ENCODE measurements at regions not wholly inside any gene's neighbourhood (a gene's known extent, or its start where the extent isn't known, plus 50 kb on each side); places are given as distances from the start of the nearest gene placed in this dataset.
"Not testable (repeated sequence)": the region's sequence is repeated elsewhere in the genome, so short reads cannot be mapped to it uniquely, and the experiment has no call there.

DNA sequence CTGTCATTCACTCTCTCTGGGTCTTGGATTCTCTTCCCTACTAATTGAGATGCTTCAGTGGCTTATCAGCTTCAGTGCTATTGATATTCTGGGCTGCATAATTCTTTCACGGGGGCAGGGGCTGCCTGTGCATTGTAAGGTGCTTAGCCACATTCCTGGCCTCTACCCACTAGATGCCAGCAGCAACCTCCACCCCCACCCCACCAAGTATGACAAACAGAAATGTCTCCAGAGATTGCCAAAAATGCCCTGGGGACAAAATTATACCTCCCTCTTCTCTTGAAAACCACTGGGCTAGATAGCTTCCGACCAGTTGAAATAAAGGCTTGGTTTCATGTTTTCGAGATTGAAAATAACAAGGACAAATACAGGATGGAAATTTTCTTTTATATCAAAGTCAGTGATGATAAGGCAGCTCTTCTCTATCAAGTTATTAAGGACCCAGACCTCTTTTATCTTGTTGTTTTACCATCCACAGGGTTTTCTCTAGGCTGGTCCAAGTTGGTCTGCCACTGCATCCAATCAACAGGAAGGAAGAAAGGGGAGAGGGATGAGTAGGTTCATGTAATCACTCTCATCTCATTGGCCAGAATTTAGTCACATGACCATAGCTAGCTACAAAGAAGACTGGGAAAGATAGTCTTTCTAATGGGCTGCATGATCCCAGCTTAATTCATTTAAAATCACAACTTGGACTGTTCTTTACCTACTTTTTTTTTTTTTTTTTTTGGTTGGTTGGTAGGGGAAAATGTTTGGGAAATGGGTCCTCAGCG is 92.1 kb upstream of the RANBP3L start:
- Mint-ChIP-seq H3K27ac (ENCODE audit: low read depth) (no peak overlapping the region), H3K4me1 (no peaks in the 10 kb centered on the region), H3K27me3 (peaks cover 75% of the 10 kb centered on the region), H3K4me3 (no peak overlapping the region), H3K36me3 (ENCODE audit: insufficient read depth) (no peaks in the 10 kb centered on the region), H3K9me3 (no peaks in the 10 kb centered on the region)
- DNase-seq (ENCODE audit: low spot score in 2 of 2) (no peak), ATAC-seq (replicated peaks; ENCODE audit: extremely low read depth, poor library complexity, severe bottlenecking) (no peak)

DNA sequence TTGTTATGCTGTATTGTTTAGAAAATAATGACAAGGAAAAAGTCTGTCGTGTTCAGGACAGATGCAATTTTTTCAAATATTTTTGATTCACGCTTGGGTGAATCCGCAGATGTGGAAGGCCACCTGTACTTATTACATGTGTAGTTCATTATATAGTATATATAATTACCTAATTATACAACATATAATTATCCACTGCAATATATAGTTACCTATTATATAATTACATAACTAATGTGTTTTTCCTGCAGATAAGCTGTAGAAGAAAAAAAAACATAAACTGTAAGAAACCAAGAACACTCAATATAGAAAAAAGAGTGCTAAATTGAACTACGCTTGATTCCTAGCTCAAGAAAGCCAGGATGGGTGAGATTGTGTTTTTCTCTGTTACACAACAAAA is 93.6 kb upstream of the RANBP3L start:
- Mint-ChIP-seq H3K36me3 (ENCODE audit: insufficient read depth) (no peaks in the 10 kb centered on the region), H3K27ac (ENCODE audit: low read depth) (no peak overlapping the region), H3K4me3 (no peak overlapping the region), H3K4me1 (no peaks in the 10 kb centered on the region), H3K9me3 (no peaks in the 10 kb centered on the region), H3K27me3 (peaks cover 62% of the 10 kb centered on the region)
- ATAC-seq (replicated peaks; ENCODE audit: extremely low read depth, poor library complexity, severe bottlenecking) = no peak
- DNase-seq (ENCODE audit: low spot score in 2 of 2) = no peak

DNA sequence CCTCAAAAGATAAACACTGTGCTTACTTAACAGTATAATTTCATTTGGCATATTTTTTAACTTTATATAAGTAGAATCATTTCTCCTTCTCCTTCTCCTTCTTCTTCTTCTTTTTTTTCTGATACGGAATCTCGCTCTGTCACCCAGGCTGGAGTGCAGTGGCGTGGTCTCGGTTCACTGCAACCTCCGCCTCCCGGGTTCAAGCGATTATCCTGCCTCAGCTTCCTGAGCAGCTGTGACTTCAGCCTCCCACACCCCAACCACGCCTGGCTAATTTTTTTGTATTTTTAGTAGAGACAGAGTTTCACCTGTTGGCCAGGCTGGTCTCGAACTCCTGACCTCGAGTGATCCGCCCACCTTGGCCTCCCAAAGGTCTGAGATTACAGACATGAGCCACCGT is 94.2 kb upstream of the RANBP3L start:
- H3K9me3 Mint-ChIP-seq; DNase-seq (ENCODE audit: low spot score in 2 of 2); H3K36me3 Mint-ChIP-seq (ENCODE audit: insufficient read depth); H3K27ac Mint-ChIP-seq (ENCODE audit: low read depth); ATAC-seq (replicated peaks; ENCODE audit: extremely low read depth, poor library complexity, severe bottlenecking); H3K4me1 Mint-ChIP-seq; H3K4me3 Mint-ChIP-seq: not testable (repeated sequence)
- H3K27me3 Mint-ChIP-seq = peaks cover 55% of the 10 kb centered on the region

DNA sequence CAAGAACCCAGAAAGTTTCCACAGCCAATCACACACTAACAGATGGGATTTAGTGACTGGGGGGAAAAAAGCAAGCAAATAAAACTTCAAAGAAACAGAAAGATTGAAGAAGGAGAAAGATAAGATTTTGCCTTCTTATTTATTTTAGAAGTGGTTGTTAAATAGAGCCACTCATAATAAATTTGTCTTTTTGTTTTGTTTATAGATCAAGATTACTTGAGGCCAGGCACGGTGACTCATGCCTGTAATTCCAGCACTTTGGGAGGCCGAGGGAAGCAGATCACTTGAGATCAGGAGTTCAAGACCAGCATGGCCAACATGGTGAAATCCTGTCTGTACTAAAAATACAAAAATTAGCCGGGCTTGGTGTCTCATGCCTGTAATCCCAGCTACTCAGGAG is 94.9 kb upstream of the RANBP3L start:
- Mint-ChIP-seq H3K4me1 (no peaks in the 10 kb centered on the region), H3K27ac (ENCODE audit: low read depth) (no peak overlapping the region), H3K9me3 (no peaks in the 10 kb centered on the region), H3K4me3 (no peak overlapping the region), H3K36me3 (ENCODE audit: insufficient read depth) (no peaks in the 10 kb centered on the region), H3K27me3 (peaks cover 48% of the 10 kb centered on the region)
- DNase-seq (ENCODE audit: low spot score in 2 of 2) (no peak), ATAC-seq (replicated peaks; ENCODE audit: extremely low read depth, poor library complexity, severe bottlenecking) (no peak)

DNA sequence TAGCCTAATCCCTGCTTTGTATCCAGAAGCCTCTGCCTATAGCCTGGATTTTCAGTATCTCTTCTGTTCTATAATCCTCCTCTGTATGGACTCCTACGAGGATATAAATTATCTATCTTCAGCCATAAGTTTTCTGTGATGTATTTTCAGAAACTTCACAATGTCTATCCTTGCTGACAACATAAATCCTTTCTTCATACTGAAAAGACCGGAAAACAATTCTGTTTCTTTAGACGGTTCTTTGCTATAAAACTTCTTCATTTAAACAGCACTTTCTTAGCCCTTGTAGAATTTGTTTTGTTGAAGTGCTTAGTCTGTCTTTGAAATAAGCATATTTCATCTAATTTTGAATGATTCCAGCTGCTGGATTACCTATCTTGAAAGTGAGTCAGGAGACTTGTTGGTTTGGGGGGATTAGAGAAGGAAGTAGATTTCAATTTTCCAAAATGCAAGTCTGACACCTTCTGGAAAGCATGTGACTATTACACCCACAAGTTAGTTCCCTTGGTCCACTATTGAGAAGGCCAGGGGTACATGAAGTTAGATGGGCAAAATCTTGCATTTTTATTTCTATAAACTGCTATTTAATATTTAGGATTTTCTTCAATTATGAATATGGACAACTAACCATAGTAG is 96.3 kb upstream of the RANBP3L start:
- Mint-ChIP-seq H3K4me3 (no peak overlapping the region), H3K27me3 (peaks cover 42% of the 10 kb centered on the region), H3K4me1 (no peaks in the 10 kb centered on the region), H3K36me3 (ENCODE audit: insufficient read depth) (no peaks in the 10 kb centered on the region), H3K9me3 (no peaks in the 10 kb centered on the region), H3K27ac (ENCODE audit: low read depth) (no peak overlapping the region)
- DNase-seq (ENCODE audit: low spot score in 2 of 2) = no peak
- no peak for ATAC-seq (replicated peaks; ENCODE audit: extremely low read depth, poor library complexity, severe bottlenecking)

DNA sequence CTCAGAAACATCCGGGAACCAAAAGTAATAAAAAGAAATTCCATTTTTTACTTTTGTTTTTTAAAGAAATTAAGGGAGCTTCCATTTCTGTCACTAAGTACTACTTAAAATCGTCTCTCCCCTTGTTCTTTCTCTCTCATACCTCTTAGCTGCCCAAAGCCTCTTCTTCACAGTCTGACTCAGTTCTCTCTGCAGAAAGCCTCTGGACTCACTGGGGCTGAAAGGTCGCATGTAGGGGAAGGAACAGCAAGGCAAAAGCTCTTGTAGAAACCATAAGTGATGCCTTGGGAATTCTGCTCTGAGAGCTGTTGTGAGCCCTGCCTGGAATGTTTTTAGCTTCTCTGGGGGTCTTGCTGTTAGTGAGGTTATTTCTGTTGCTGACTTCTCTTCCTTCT is 100.8 kb upstream of the RANBP3L start:
- Mint-ChIP-seq H3K36me3 (ENCODE audit: insufficient read depth) (no peaks in the 10 kb centered on the region), H3K27me3 (peaks cover 33% of the 10 kb centered on the region), H3K27ac (ENCODE audit: low read depth) (no peak overlapping the region), H3K4me3 (no peak overlapping the region), H3K4me1 (no peaks in the 10 kb centered on the region), H3K9me3 (no peaks in the 10 kb centered on the region)
- no peak for ATAC-seq (replicated peaks; ENCODE audit: extremely low read depth, poor library complexity, severe bottlenecking)
- no peak for DNase-seq (ENCODE audit: low spot score in 2 of 2)

DNA sequence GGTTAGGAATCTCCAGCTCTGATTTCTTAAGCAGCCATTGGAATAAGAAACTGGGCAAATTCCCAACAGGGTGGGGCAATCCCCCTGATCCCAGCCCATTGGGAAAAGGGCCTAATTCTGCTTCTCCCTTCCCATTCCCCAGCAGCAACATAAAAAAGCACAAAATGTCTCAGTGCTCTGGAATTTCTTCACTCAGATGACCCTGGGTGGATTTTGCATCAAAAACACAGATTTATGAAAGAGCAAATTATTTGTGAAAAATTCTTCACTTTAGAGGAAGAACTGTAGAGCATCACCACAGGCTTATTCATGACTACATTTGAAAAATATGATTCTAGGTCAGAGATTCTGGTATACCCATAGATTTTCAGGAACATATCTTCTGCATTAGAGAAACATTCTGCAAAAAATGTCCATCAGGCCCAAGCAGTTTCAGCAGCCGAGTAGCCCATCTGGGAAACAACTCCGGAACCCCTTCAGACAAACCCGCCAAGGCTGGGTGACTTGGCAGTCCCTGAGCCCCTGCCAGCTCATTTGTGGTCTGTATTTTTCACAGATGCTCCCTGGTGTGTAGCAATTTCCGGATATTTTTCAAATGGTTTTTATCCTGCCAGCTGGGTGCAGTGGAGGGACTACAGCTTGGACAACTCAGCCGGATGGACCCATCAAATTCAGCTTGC is 102.1 kb upstream of the RANBP3L start:
- Mint-ChIP-seq H3K9me3 (no peaks in the 10 kb centered on the region), H3K27me3 (peaks cover 24% of the 10 kb centered on the region), H3K36me3 (ENCODE audit: insufficient read depth) (no peaks in the 10 kb centered on the region), H3K4me3 (no peak overlapping the region), H3K27ac (ENCODE audit: low read depth) (no peak overlapping the region), H3K4me1 (no peaks in the 10 kb centered on the region)
- ATAC-seq (replicated peaks; ENCODE audit: extremely low read depth, poor library complexity, severe bottlenecking) = no peak
- no peak for DNase-seq (ENCODE audit: low spot score in 2 of 2)

DNA sequence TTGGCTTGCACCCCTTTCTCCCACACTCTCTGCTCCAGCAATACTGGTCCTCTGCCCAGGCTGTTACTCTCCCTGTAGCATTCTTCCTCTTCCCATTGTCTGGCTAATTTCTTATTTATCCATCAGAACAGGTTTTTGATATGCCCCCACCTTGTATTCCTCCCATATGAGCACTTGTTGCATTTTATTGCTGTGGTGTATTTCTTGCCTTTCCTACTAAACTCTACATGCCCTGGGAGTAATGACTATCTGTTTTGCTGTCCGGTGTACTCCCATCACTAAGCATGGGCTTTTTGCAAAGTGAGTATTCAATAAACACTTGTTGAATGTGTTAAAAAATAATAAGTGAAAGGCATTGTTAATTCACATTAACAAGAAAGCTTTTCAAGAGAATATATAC is 104.3 kb upstream of the RANBP3L start:
- Mint-ChIP-seq H3K4me3 (no peak overlapping the region), H3K36me3 (ENCODE audit: insufficient read depth) (no peaks in the 10 kb centered on the region), H3K9me3 (no peaks in the 10 kb centered on the region), H3K27me3 (peaks cover 29% of the 10 kb centered on the region), H3K4me1 (no peaks in the 10 kb centered on the region), H3K27ac (ENCODE audit: low read depth) (no peak overlapping the region)
- DNase-seq (ENCODE audit: low spot score in 2 of 2) (no peak), ATAC-seq (replicated peaks; ENCODE audit: extremely low read depth, poor library complexity, severe bottlenecking) (no peak)

DNA sequence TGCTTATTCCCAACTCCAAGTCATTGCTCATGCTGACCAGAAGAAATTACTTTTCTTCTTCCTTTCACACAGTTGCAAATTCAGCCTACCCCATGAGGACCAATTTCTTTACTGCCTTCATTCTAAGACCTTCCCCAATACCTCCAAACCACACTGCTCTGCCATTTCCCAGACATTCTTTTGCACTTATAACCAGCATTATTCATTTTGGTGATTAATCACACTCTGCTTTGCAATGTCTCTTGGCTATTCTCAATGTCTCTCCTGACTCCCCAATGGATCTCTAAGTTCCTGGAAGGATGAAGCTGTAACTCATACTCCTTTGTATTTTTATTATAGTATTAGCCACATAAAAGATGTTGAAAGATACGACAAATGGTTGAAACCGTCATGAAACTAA is 105.7 kb upstream of the RANBP3L start:
- H3K9me3 Mint-ChIP-seq = peaks cover 5% of the 10 kb centered on the region
- H3K4me1 Mint-ChIP-seq = no peaks in the 10 kb centered on the region
- no peaks in the 10 kb centered on the region for H3K36me3 Mint-ChIP-seq (ENCODE audit: insufficient read depth)
- H3K27ac Mint-ChIP-seq (ENCODE audit: low read depth) = no peak overlapping the region
- ATAC-seq (replicated peaks; ENCODE audit: extremely low read depth, poor library complexity, severe bottlenecking) = no peak
- H3K4me3 Mint-ChIP-seq = no peak overlapping the region
- DNase-seq (ENCODE audit: low spot score in 2 of 2) = no peak
- H3K27me3 Mint-ChIP-seq = peaks cover 35% of the 10 kb centered on the region

DNA sequence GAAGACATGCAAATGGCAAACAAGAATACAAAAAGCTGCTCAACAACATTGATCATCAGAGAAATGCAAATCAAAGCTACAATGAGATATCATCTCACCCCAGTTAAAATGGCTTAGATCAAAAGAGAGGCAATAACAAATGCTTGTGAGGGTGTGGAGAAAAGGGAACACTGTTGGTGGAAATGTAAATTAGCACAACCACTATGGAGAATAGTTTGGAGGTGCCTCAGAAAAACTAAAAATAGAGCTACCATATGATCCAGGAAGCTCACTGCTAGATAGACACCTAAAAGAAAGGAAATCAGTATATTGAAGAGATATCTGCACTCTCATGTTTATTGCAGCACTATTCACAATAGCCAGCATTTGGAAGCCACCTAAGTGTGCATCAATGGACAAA is 108.0 kb upstream of the RANBP3L start:
- H3K4me1 Mint-ChIP-seq; H3K27ac Mint-ChIP-seq (ENCODE audit: low read depth); H3K9me3 Mint-ChIP-seq; ATAC-seq (replicated peaks; ENCODE audit: extremely low read depth, poor library complexity, severe bottlenecking); DNase-seq (ENCODE audit: low spot score in 2 of 2); H3K36me3 Mint-ChIP-seq (ENCODE audit: insufficient read depth); H3K4me3 Mint-ChIP-seq: not testable (repeated sequence)
- H3K27me3 Mint-ChIP-seq = peaks cover 32% of the 10 kb centered on the region

DNA sequence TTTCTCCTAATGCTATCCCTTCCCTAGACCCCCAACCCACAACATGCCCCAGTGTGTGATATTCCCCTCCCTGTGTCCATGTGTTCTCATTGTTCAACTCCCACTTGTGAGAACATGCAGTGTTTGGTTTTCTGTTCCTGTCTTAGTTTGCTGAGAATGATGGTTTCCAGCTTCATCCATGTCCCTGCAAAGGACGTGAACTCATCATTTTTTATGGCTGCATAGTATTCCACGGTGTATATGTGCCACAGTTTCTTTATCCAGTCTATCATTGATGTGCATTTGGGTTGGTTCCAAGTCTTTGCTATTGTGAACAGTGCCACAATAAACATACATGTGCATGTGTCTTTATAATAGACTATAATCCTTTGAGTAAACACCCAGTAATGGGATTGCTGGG is 109.0 kb upstream of the RANBP3L start:
- not testable (repeated sequence) for H3K4me1 Mint-ChIP-seq; H3K36me3 Mint-ChIP-seq (ENCODE audit: insufficient read depth); H3K9me3 Mint-ChIP-seq; H3K4me3 Mint-ChIP-seq; H3K27ac Mint-ChIP-seq (ENCODE audit: low read depth); ATAC-seq (replicated peaks; ENCODE audit: extremely low read depth, poor library complexity, severe bottlenecking); DNase-seq (ENCODE audit: low spot score in 2 of 2)
- H3K27me3 Mint-ChIP-seq = peaks cover 30% of the 10 kb centered on the region

DNA sequence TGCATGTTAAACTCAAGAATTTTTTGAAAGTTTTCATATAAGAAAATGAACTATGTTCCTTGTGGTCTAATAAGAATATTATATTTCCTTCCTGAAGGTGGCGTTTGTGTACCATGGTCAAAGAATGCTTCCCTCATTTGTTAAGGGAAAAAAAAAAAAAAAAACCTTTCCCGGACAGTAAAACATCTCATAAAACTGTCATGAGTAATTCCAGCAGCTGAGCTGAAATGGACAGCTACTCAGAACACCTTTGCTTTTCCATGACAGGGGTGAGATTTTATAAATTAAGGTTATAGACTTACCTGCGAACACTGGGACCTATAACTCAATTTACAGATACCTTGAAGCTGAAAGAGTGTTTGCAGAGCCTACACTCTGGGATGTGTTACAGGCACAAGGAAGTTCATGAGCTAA is 113.2 kb upstream of the RANBP3L start:
- DNase-seq (ENCODE audit: low spot score in 2 of 2) = no peak
- H3K9me3 Mint-ChIP-seq = peaks cover 5% of the 10 kb centered on the region
- no peak overlapping the region for H3K4me3 Mint-ChIP-seq
- ATAC-seq (replicated peaks; ENCODE audit: extremely low read depth, poor library complexity, severe bottlenecking) = no peak
- peaks cover 21% of the 10 kb centered on the region for H3K27me3 Mint-ChIP-seq
- H3K27ac Mint-ChIP-seq (ENCODE audit: low read depth) = no peak overlapping the region
- H3K36me3 Mint-ChIP-seq (ENCODE audit: insufficient read depth) = peaks cover 7% of the 10 kb centered on the region
- no peaks in the 10 kb centered on the region for H3K4me1 Mint-ChIP-seq

DNA sequence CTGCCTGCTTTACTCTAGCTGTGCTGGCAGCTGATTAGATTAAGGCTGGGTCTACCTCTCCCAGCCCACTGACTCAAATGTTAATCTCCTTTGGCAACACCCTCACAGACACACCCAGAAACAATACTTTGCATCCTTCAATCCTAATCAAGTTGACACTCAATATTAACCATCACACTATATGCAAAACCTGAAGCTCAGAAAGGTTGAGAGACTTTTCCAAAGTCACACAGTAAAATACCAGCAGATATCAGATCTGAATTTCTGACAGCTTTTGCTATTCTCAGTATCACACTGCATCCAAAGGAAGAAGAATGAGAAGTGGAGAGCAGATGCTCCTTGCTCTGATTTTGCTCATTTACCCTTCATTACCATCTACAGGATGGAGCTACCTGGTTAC is 114.9 kb upstream of the RANBP3L start:
- Mint-ChIP-seq H3K9me3 (no peaks in the 10 kb centered on the region), H3K4me3 (no peak overlapping the region), H3K27ac (ENCODE audit: low read depth) (no peak overlapping the region), H3K4me1 (no peaks in the 10 kb centered on the region), H3K27me3 (peaks cover 10% of the 10 kb centered on the region), H3K36me3 (ENCODE audit: insufficient read depth) (peaks cover 7% of the 10 kb centered on the region)
- DNase-seq (ENCODE audit: low spot score in 2 of 2) (no peak), ATAC-seq (replicated peaks; ENCODE audit: extremely low read depth, poor library complexity, severe bottlenecking) (no peak)

Data from central memory CD8-positive, alpha-beta T cell (primary cell).